H9 (cell line): ENCODE measurements at regions not wholly inside any gene's neighbourhood (a gene's known extent, or its start where the extent isn't known, plus 50 kb on each side); places are given as distances from the start of the nearest gene placed in this dataset.

Experiments
- DNase-seq: peaks from one replicate; pipeline ENCODE4 v3.0.0-alpha.2; 2017
- H2AFZ ChIP-seq: one replicate; pipeline ENCODE4 v1.6.1; 2013; ENCODE audit warnings: mild to moderate bottlenecking, low read length, control low read depth, moderate library complexity
- H2AK5ac ChIP-seq: 2 replicates; pipeline ENCODE4 v1.6.1; 2013; ENCODE audit warnings: low read length, control low read depth, mixed read lengths; ENCODE audit not compliant: insufficient read length
- H2BK120ac ChIP-seq: one replicate; pipeline ENCODE4 v1.6.1; 2013; ENCODE audit warnings: low read depth, mild to moderate bottlenecking, low read length, control low read depth, inconsistent platforms; ENCODE audit not compliant: poor library complexity, severe bottlenecking
- H2BK12ac ChIP-seq: 2 replicates; pipeline ENCODE4 v1.6.1; 2013; ENCODE audit warnings: low read length, control low read depth, mixed read lengths, low read depth; ENCODE audit not compliant: insufficient read length
- H2BK15ac ChIP-seq: 2 replicates; pipeline ENCODE4 v1.6.1; 2013; ENCODE audit warnings: low read depth, low read length, control low read depth
- H2BK20ac ChIP-seq: one replicate; pipeline ENCODE4 v1.6.1; 2013; ENCODE audit warnings: low read depth, mild to moderate bottlenecking, low read length, control low read depth, inconsistent platforms; ENCODE audit not compliant: poor library complexity, severe bottlenecking
- H2BK5ac ChIP-seq: 2 replicates; pipeline ENCODE4 v1.6.1; 2013; ENCODE audit warnings: low read length, control low read depth, mixed read lengths; ENCODE audit not compliant: insufficient read length
- H3K14ac ChIP-seq: 2 replicates; pipeline ENCODE4 v1.6.1; 2013; ENCODE audit warnings: low read length, control low read depth; ENCODE audit not compliant: insufficient read depth
- H3K18ac ChIP-seq: 2 replicates; pipeline ENCODE4 v1.6.1; 2013; ENCODE audit warnings: low read depth, mild to moderate bottlenecking, mixed read lengths, low read length, control low read depth; ENCODE audit not compliant: insufficient read length
- H3K23ac ChIP-seq: 2 replicates; pipeline ENCODE4 v1.6.1; 2013; ENCODE audit warnings: low read length, control low read depth, mixed read lengths, low read depth; ENCODE audit not compliant: insufficient read length
- H3K23me2 ChIP-seq: 2 replicates; pipeline ENCODE4 v1.6.1; 2013; ENCODE audit warnings: low read depth, mild to moderate bottlenecking, mixed read lengths, low read length, control low read depth; ENCODE audit not compliant: insufficient read length, poor library complexity, severe bottlenecking
- H3K27ac ChIP-seq: 2 replicates; pipeline ENCODE4 v1.5.1; 2013; ENCODE audit warnings: low read length, control low read depth, mixed read lengths, low read depth; ENCODE audit not compliant: insufficient read length
- H3K27me3 ChIP-seq: 2 replicates; pipeline ENCODE4 v1.6.1; 2013; ENCODE audit warnings: low read length, control low read depth, inconsistent platforms; ENCODE audit not compliant: insufficient read depth
- H3K4ac ChIP-seq: 2 replicates; pipeline ENCODE4 v1.6.1; 2013; ENCODE audit warnings: low read depth, mild to moderate bottlenecking, control low read depth, inconsistent platforms, low read length, moderate library complexity
- H3K4me1 ChIP-seq: 2 replicates; pipeline ENCODE4 v1.6.1; 2013; ENCODE audit warnings: low read length, control low read depth, inconsistent platforms; ENCODE audit not compliant: insufficient read depth
- H3K4me2 ChIP-seq: 2 replicates; pipeline ENCODE4 v1.6.1; 2013; ENCODE audit warnings: low read length, control low read depth, mixed read lengths; ENCODE audit not compliant: insufficient read length, insufficient read depth
- H3K56ac ChIP-seq: 2 replicates; pipeline ENCODE4 v1.6.1; 2013; ENCODE audit warnings: low read depth, mild to moderate bottlenecking, mixed read lengths, low read length, control low read depth; ENCODE audit not compliant: insufficient read length
- H3K79me1 ChIP-seq: 2 replicates; pipeline ENCODE4 v1.6.1; 2013; ENCODE audit warnings: low read depth, mild to moderate bottlenecking, moderate library complexity, low read length, control low read depth, inconsistent platforms; ENCODE audit not compliant: insufficient read depth, poor library complexity, severe bottlenecking
- H3K79me2 ChIP-seq: 2 replicates; pipeline ENCODE4 v1.6.1; 2013; ENCODE audit warnings: low read length, control low read depth, inconsistent platforms; ENCODE audit not compliant: insufficient read depth
- H3K9ac ChIP-seq: 2 replicates; pipeline ENCODE4 v1.6.1; 2013; ENCODE audit warnings: low read length, control low read depth, mixed read lengths; ENCODE audit not compliant: insufficient read length; ENCODE audit errors: extremely low read depth
- H3K9me3 ChIP-seq: one replicate; pipeline ENCODE4 v1.6.1; 2013; ENCODE audit warnings: low read depth, low read length, inconsistent platforms; ENCODE audit not compliant: control insufficient read depth
- H3T11ph ChIP-seq: one replicate; pipeline ENCODE4 v1.6.1; 2013; ENCODE audit warnings: mild to moderate bottlenecking, low read length, control low read depth, inconsistent platforms
- H4K20me1 ChIP-seq: one replicate; pipeline ENCODE4 v1.6.1; 2013; ENCODE audit not compliant: control insufficient read depth, insufficient read length, insufficient read depth
- H4K5ac ChIP-seq: 2 replicates; pipeline ENCODE4 v1.6.1; 2013; ENCODE audit warnings: low read depth, mild to moderate bottlenecking, mixed read lengths, low read length, control low read depth; ENCODE audit not compliant: insufficient read length
- H4K8ac ChIP-seq: replicated peaks from 2 replicates; pipeline ENCODE4 v1.6.1; 2013; ENCODE audit warnings: low read length, control low read depth, mixed read lengths, low read depth; ENCODE audit not compliant: insufficient read length
- H4K91ac ChIP-seq: 2 replicates; pipeline ENCODE4 v1.6.1; 2013; ENCODE audit warnings: low read depth, mild to moderate bottlenecking, moderate library complexity, mixed read lengths, low read length, control low read depth; ENCODE audit not compliant: insufficient read length
- H3K27ac Mint-ChIP-seq, 3 experiments: 2 replicates in 2 of 3; 3 replicates in 1 of 3; pipeline ENCODE4 v1.8.0; 2020 to 2021; ENCODE audit warnings: mixed read lengths in 3 of 3, mild to moderate bottlenecking in 1 of 3, moderate library complexity in 1 of 3
- H3K27me3 Mint-ChIP-seq: 2 replicates; pipeline ENCODE4 v1.8.0; 2021; ENCODE audit warnings: low read depth, mild to moderate bottlenecking, moderate library complexity, mixed read lengths
- H3K36me3 Mint-ChIP-seq, 3 experiments: 2 replicates in 2 of 3; 3 replicates in 1 of 3; pipeline ENCODE4 v1.8.0; 2020 to 2021; ENCODE audit warnings: low read depth in 3 of 3, mixed read lengths in 3 of 3; ENCODE audit not compliant: insufficient read depth in 1 of 3
- H3K4me1 Mint-ChIP-seq, 2 experiments: 2 replicates each; pipeline ENCODE4 v1.8.0; 2020; ENCODE audit warnings: mixed read lengths in 2 of 2
- H3K4me3 Mint-ChIP-seq, 2 experiments: 2 replicates in 1 of 2; 3 replicates in 1 of 2; pipeline ENCODE4 v1.8.0; 2020 to 2021; ENCODE audit warnings: mild to moderate bottlenecking in 2 of 2, mixed read lengths in 2 of 2, moderate library complexity in 1 of 2
- H3K9me3 Mint-ChIP-seq, 2 experiments: 2 replicates in 1 of 2; 3 replicates in 1 of 2; pipeline ENCODE4 v1.8.0; 2020; ENCODE audit warnings: mild to moderate bottlenecking in 2 of 2, mixed read lengths in 2 of 2, moderate library complexity in 1 of 2
- WGBS: extraction: QIAGEN DNeasy Blood & Tissue Kit; methylation state at CpG from one replicate; pipeline ENCODE4 v1.1.7; 2013; ENCODE audit warnings: missing lambda C conversion rate, low lambda C conversion rate, mixed read lengths; ENCODE audit not compliant: insufficient read length; ENCODE audit errors: extremely low coverage; 5-methylcytosine and 5-hydroxymethylcytosine counted together
- TF ChIP-seq, protein P1 (sequence below): fragments of 200-600 bp; sonication (generic); conservative IDR thresholded peaks from 3 replicates; pipeline ENCODE4 v1.8.0; 2021; ENCODE audit warnings: antibody characterized with exemption, mild to moderate bottlenecking

DNA sequence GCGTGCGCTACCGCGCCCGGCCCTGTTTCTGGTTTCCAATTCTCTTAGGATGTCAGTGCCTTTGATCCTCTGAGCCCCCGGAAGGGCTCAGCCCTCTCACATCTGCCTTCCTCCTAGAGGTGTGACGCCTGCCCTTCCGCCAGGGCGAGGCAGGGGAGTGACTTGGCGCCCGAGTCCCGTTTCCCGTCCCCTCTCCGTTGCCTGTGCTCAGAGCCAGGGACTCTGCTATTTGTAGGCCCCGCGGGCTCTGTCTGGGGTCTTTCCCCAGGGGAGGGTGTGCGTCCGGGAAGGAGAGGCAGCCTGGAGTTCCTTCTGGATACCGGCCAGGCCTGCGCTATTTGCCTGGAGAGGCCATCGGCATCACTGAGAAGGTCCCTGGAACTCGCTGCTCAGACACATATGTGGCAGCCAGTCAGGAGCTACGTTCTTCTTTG, 103.7 kb upstream of the TAF1B start:
- no peak overlapping the region for H3K4ac ChIP-seq
- no peak overlapping the region for H3K23ac ChIP-seq
- Mint-ChIP-seq H3K27me3 (peaks cover 8% of the 10 kb centered on the region), H3K4me3 (no peak overlapping the region), H3K9me3 (peaks cover 10 to 26% of the 10 kb centered on the region in 2 experiments; a peak in 4 of 5 replicates), H3K4me1 (no peaks in the 10 kb centered on the region), H3K36me3 (no peaks in the 10 kb centered on the region; a peak in 1 of 7 replicates), H3K27ac (no peak overlapping the region)
- H3K56ac ChIP-seq = no peak overlapping the region
- DNase-seq = no peak
- no peaks in the 10 kb centered on the region for H3K4me1 ChIP-seq
- H2BK120ac ChIP-seq = no peak overlapping the region
- H3K27ac ChIP-seq = no peak overlapping the region
- no peaks in the 10 kb centered on the region for H4K20me1 ChIP-seq
- no peaks in the 10 kb centered on the region for H3K79me1 ChIP-seq
- TF ChIP-seq, protein P1, sequence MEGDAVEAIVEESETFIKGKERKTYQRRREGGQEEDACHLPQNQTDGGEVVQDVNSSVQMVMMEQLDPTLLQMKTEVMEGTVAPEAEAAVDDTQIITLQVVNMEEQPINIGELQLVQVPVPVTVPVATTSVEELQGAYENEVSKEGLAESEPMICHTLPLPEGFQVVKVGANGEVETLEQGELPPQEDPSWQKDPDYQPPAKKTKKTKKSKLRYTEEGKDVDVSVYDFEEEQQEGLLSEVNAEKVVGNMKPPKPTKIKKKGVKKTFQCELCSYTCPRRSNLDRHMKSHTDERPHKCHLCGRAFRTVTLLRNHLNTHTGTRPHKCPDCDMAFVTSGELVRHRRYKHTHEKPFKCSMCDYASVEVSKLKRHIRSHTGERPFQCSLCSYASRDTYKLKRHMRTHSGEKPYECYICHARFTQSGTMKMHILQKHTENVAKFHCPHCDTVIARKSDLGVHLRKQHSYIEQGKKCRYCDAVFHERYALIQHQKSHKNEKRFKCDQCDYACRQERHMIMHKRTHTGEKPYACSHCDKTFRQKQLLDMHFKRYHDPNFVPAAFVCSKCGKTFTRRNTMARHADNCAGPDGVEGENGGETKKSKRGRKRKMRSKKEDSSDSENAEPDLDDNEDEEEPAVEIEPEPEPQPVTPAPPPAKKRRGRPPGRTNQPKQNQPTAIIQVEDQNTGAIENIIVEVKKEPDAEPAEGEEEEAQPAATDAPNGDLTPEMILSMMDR = no peak
- H3K18ac ChIP-seq = no peak overlapping the region
- H3K4me2 ChIP-seq = no peak overlapping the region
- H2BK12ac ChIP-seq = no peak overlapping the region
- no peak overlapping the region for H2AK5ac ChIP-seq
- H4K5ac ChIP-seq = no peak overlapping the region
- H2BK20ac ChIP-seq = no peak overlapping the region
- H3K14ac ChIP-seq = no peak overlapping the region; the same call in 1 of the 2 replicates
- H3K27me3 ChIP-seq = no peaks in the 10 kb centered on the region
- no peak overlapping the region for H2AFZ ChIP-seq
- no peaks in the 10 kb centered on the region for H3K79me2 ChIP-seq
- no peak overlapping the region for H2BK5ac ChIP-seq
- H3K9me3 ChIP-seq = no peaks in the 10 kb centered on the region
- no peaks in the 10 kb centered on the region for H3K23me2 ChIP-seq
- no peak overlapping the region for H4K8ac ChIP-seq
- no peak overlapping the region for H3K9ac ChIP-seq
- no CpG with 5 or more reads among the region's 23 CpGs for WGBS
- H3T11ph ChIP-seq = no peak overlapping the region
- no peak overlapping the region for H4K91ac ChIP-seq
- H2BK15ac ChIP-seq = no peak overlapping the region
